IPS-18a (cell line): ENCODE measurements at regions not wholly inside any gene's neighbourhood (a gene's known extent, or its start where the extent isn't known, plus 50 kb on each side); places are given as distances from the start of the nearest gene placed in this dataset.

Experiments
- H3K27ac ChIP-seq: one replicate; pipeline ENCODE4 v1.5.1; 2013; ENCODE audit warnings: low read length
- H3K27me3 ChIP-seq: one replicate; pipeline ENCODE4 v1.6.1; 2013; ENCODE audit warnings: mild to moderate bottlenecking, low read length; ENCODE audit not compliant: control insufficient read depth, insufficient read depth
- H3K36me3 ChIP-seq: one replicate; pipeline ENCODE4 v1.6.1; 2013; ENCODE audit warnings: low read depth, low read length; ENCODE audit not compliant: control insufficient read depth
- H3K4me1 ChIP-seq: one replicate; pipeline ENCODE4 v1.6.1; 2013; ENCODE audit warnings: low read depth, low read length; ENCODE audit not compliant: control insufficient read depth
- H3K4me3 ChIP-seq: one replicate; pipeline ENCODE4 v1.5.1; 2013; ENCODE audit warnings: low read length
- H3K9ac ChIP-seq: one replicate; pipeline ENCODE4 v1.6.1; 2013; ENCODE audit warnings: mild to moderate bottlenecking, low read length, moderate library complexity
- H3K9me3 ChIP-seq: one replicate; pipeline ENCODE4 v1.6.1; 2013; ENCODE audit warnings: low read depth, low read length; ENCODE audit not compliant: control insufficient read depth

DNA sequence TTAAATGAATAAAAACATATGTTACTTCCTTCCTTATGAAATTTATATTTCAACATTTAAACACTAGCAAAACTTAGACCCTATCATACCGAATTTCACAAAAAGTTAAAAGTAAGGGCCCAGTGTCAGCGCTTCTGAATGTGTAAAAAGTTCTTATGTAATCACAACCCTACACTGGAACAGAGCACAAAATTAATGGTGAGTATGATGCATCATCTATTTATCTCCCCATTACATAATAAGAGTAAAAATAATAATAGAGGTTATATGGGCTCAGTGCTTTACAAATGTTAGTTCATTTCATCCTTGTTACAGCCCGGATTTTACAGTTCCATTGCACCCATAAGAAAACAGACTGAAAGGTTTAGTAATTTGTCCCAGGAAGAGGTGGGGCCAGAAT lies 144.9 kb upstream of the POU3F3 start:
- H3K4me1 ChIP-seq: peaks cover 8% of the 10 kb centered on the region
- no peaks in the 10 kb centered on the region for H3K36me3 ChIP-seq
- H3K9ac ChIP-seq: no peak overlapping the region
- H3K4me3 ChIP-seq: no peak overlapping the region
- no peak overlapping the region for H3K27ac ChIP-seq
- H3K9me3 ChIP-seq: no peaks in the 10 kb centered on the region
- H3K27me3 ChIP-seq: no peaks in the 10 kb centered on the region

DNA sequence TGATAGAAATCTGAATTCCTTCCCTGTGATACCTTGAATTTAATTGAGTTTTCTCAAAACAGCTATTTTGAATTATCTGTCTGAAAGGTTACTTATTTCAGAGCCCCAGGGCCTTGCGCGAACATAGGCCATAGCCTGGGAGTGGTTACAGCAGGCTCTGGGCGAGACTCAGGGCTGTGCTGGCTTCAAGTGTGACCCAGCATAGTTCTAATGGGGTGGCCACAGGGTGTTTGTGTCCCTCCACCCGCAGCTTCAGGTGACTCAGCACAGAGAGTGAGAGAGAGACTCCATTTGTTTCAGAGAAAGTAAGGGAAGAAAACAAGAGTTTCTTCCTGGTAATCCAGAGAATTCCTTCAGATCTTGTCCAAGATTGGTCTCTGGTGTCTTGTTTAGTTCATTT lies 137.9 kb upstream of the POU3F3 start:
- Histone ChIP-seq H3K27me3 (no peaks in the 10 kb centered on the region), H3K9ac (no peak overlapping the region), H3K4me3 (no peak overlapping the region), H3K9me3 (no peaks in the 10 kb centered on the region), H3K27ac (no peak overlapping the region), H3K36me3 (no peaks in the 10 kb centered on the region), H3K4me1 (no peaks in the 10 kb centered on the region)

DNA sequence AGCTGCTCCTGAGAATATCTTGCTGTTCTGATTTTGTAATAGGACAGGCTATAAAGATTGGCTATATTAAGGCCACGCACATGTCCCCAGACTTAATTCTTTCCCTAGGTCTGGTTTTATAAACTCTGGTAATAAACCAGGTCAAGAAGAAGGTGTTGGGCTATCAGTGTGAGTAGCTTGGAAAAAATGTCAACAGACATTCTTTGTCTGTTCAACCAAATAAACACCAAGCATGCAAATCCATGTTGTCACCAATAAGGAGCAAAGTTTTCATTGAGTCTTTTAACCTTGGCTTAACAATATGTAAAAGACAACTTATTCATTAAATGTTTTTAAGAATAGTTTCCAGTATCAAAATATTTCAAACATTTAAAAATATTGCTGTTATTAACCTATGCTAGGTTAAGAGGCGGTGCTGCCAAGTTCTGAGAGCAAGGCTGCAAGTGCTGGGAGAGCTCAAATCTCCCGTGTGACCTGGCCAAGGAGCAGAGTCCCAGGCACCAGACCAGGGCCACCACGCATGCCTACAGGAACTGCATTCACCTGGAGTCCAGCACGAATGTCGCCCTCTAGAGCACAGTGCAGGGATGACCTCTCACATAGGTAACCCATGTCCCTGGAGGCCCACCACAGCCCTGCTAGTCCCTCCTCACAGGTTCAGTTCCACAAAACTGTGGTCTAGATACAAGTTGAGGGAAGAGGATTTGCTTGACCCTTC lies 120.5 kb upstream of the POU3F3 start:
- no peaks in the 10 kb centered on the region for H3K9me3 ChIP-seq
- H3K9ac ChIP-seq: no peak overlapping the region
- no peaks in the 10 kb centered on the region for H3K4me1 ChIP-seq
- H3K27me3 ChIP-seq: no peaks in the 10 kb centered on the region
- H3K36me3 ChIP-seq: no peaks in the 10 kb centered on the region
- H3K4me3 ChIP-seq: no peak overlapping the region
- H3K27ac ChIP-seq: no peak overlapping the region

DNA sequence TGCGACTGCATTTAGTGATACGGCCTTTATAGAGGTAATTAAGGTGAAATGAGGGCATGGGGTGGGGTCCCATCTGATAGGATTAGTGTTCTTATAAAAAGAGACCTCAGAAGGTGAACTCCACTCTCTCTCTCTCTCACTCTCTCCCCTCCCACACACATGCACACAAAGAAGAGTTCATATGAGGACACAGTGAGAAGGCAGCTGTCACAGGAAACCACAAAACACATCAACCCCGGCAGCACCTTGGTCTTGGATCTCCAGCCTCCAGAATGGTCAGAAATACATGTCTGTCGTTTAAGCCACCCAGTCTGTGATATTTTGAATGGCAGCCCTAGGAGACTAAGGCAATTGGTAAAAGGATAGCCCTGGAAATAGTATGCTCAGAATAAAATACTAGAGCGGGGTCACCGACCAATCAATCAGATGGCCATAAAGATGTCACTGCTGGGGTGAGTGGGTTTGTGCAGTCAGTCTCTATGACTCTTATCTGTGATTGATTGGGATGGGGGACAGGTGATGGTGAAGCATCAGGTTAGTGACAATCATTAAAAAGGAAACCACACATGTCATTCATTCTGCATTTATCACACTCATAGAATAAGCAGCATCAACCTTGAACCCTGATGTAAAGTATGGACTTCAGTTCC lies 118.9 kb upstream of the POU3F3 start:
- Histone ChIP-seq H3K9ac (no peak overlapping the region), H3K36me3 (no peaks in the 10 kb centered on the region), H3K4me1 (no peaks in the 10 kb centered on the region), H3K27me3 (no peaks in the 10 kb centered on the region), H3K27ac (no peak overlapping the region), H3K9me3 (no peaks in the 10 kb centered on the region), H3K4me3 (no peak overlapping the region)

DNA sequence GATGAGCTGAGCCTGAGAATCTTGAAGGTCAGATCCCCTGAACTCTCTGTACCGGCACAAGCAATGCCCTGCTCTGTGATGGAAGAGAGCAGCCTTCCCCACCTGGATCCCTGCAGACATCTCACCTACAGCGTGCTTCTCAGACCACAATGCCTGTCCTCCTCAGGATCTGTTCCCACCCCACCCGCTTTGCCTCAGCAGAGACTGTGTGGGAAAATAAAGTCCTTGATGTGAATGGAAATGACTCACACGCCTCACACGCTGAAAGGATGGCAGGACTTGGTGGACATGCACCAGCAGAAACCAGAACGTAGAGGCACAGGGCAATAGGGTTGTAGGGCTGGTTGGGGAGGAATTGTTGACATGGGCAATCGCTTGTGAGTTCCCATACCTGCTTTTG lies 117.9 kb upstream of the POU3F3 start:
- no peaks in the 10 kb centered on the region for H3K27me3 ChIP-seq
- H3K4me3 ChIP-seq: no peak overlapping the region
- no peaks in the 10 kb centered on the region for H3K9me3 ChIP-seq
- H3K27ac ChIP-seq: no peak overlapping the region
- no peak overlapping the region for H3K9ac ChIP-seq
- H3K4me1 ChIP-seq: no peaks in the 10 kb centered on the region
- no peaks in the 10 kb centered on the region for H3K36me3 ChIP-seq

DNA sequence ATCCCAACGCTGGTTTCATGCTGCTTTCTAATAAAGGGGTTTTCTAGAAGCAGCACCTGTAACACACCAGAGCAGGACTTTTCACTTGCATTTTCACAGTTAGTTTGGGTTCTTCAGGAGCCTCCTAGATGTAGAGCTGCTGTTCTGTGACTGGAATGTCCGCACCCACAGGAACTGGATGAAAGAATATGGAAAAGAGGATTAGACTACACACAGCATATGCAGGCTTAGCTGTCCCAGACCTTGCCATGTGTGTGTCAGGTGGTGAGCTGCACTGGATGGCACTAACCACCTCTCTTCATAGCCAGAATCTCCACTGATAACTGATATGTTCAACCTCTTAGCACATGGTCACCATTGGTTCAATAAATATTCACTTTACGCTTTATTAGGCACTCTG lies 112.1 kb upstream of the POU3F3 start:
- Histone ChIP-seq H3K27ac (no peak overlapping the region), H3K9ac (no peak overlapping the region), H3K4me1 (peaks cover 5% of the 10 kb centered on the region), H3K36me3 (no peaks in the 10 kb centered on the region), H3K4me3 (no peak overlapping the region), H3K9me3 (no peaks in the 10 kb centered on the region), H3K27me3 (no peaks in the 10 kb centered on the region)

DNA sequence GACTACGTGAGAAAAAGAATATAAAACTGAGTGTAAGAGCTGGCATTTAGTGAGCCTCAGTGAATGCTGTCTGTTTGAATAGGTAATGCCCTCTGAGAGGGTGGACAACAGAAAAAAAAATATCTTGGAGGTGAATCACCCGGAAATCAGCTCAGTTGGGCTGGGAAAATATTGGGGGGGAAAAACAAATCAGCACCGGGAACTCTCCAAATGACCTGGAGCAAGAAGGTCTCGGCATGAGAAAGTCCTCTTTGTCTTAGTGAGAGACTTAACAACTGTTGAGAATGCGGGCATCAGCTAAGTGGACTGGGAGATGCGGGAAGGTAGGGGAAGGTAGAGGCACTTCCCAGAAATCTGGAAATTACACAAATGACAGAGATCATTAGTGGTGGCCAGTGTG lies 109.4 kb upstream of the POU3F3 start:
- no peak overlapping the region for H3K4me3 ChIP-seq
- H3K9ac ChIP-seq: no peak overlapping the region
- no peak overlapping the region for H3K27ac ChIP-seq
- H3K4me1 ChIP-seq: peaks cover 11% of the 10 kb centered on the region
- H3K36me3 ChIP-seq: no peaks in the 10 kb centered on the region
- no peaks in the 10 kb centered on the region for H3K27me3 ChIP-seq
- H3K9me3 ChIP-seq: no peaks in the 10 kb centered on the region

DNA sequence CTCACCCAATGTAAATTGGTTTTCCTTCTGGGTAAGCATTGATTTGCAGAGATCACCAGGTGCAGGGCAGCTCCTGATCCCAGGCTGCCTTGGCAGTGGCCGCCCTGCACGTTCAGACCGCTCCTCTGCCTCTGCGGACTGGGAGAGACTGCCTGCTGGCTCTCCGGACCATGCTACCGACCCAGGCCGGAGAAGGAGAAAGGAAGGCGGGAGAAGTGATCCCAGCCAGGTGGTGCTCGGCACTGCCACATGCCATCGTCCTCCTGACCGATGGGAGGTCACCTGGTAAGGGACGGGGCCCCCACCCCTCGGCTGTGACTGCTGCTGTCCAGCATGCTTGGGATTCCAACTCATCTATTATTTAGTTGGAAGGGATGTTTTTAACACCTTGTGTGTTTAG lies 108.1 kb upstream of the POU3F3 start:
- Histone ChIP-seq H3K9me3 (no peaks in the 10 kb centered on the region), H3K36me3 (no peaks in the 10 kb centered on the region), H3K27me3 (no peaks in the 10 kb centered on the region), H3K4me1 (peaks cover 13% of the 10 kb centered on the region), H3K4me3 (no peak overlapping the region), H3K9ac (no peak overlapping the region), H3K27ac (no peak overlapping the region)

DNA sequence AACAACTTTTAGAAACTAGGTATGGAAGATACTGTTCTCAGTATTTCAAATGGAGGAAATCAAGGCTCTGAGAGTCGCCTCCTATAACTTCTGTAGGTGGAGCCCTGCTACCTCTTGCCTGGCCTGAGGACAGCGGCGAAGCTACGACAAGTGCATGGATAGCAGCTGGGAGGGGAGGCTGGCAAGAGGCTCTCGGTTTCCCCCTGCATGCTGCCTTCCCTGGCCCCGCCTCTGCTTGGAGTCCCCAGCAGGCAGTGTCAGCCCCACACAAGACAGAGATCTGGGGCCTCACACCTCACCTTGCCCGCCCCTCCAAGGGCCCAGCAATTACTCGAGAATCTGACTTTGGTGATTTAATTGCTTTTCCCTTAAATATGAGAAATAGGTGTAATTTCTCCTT lies 107.6 kb upstream of the POU3F3 start:
- H3K4me3 ChIP-seq: no peak overlapping the region
- H3K27me3 ChIP-seq: no peaks in the 10 kb centered on the region
- no peaks in the 10 kb centered on the region for H3K9me3 ChIP-seq
- H3K36me3 ChIP-seq: no peaks in the 10 kb centered on the region
- no peak overlapping the region for H3K27ac ChIP-seq
- H3K4me1 ChIP-seq: peaks cover 13% of the 10 kb centered on the region
- no peak overlapping the region for H3K9ac ChIP-seq

DNA sequence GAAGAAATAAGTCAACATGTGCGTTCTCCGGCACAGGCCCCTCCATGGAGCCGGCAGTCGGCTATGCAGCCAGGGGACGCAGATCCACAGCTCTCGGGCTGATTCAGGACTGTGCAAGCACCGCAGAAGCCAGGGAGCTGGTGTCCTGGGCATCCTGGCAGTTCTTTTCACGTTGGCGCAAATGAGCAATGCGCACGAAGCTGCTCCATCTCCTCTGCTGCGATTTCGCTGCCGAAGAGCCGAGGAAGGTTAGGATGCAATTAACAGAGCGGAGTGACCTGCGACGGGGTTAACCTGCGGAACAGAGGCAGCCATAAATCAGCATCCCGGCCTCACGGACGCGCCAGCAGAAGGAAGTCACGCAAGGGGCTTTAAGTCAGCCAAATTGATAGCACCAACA lies 107.1 kb upstream of the POU3F3 start:
- no peaks in the 10 kb centered on the region for H3K9me3 ChIP-seq
- no peaks in the 10 kb centered on the region for H3K27me3 ChIP-seq
- no peak overlapping the region for H3K4me3 ChIP-seq
- H3K9ac ChIP-seq: no peak overlapping the region
- H3K4me1 ChIP-seq: peaks cover 13% of the 10 kb centered on the region
- H3K27ac ChIP-seq: no peak overlapping the region
- H3K36me3 ChIP-seq: no peaks in the 10 kb centered on the region

DNA sequence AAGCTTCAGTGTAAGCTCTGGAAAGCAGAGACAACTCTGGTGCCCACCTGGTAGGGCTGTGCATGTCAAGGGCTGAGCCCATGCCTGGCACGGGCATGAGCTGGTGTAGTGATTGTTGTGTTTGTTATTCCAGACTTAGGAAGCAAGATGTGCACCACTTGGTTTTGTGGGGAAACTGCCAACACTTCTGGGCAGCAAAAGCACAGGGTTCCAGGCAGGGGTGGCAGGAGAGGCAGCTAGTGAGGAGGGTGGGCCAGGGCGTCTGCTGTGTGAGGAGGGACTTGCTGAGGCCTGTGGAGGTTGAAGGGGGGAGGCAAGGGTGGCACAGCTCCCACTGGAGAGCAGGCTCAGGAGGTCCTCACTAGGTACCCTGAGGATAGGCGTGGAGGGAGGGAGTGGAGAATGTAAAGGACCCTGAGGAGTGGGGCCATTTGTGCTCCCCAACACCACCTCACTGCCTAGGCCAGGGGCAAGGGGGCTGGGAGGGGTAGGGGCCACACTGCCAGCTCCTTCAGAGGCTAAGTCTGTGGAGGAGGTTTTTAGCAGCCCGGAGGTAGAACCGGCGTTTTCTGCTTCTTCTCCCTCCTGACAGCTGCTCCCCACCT lies 104.0 kb upstream of the POU3F3 start:
- Histone ChIP-seq H3K4me1 (peaks cover 13% of the 10 kb centered on the region), H3K36me3 (no peaks in the 10 kb centered on the region), H3K9me3 (no peaks in the 10 kb centered on the region), H3K4me3 (no peak overlapping the region), H3K27me3 (no peaks in the 10 kb centered on the region), H3K27ac (no peak overlapping the region), H3K9ac (no peak overlapping the region)

DNA sequence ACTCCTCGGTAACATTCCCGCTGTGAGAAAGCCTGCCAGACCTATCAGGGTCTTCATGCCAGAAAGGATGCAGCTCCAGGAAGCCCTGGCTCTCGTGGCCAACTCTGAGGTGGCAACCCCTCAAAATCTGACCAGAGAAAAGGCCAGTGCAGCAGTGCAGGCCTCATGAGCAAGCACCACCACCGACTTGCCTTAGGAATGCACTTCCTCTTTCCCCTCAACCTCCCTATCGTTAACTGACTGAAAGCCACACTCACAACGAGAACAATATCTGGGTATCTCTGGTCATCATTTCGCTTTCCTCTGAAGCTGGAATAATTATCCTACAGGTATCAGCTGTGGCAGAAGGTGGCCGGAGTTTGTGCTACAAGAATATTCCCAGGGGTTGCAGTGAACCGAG lies 101.4 kb upstream of the POU3F3 start:
- no peaks in the 10 kb centered on the region for H3K27me3 ChIP-seq
- H3K4me1 ChIP-seq: peaks cover 12% of the 10 kb centered on the region
- no peaks in the 10 kb centered on the region for H3K36me3 ChIP-seq
- H3K9ac ChIP-seq: no peak overlapping the region
- H3K4me3 ChIP-seq: no peak overlapping the region
- no peaks in the 10 kb centered on the region for H3K9me3 ChIP-seq
- H3K27ac ChIP-seq: no peak overlapping the region
